K562 (cell line): ENCODE measurements at regions not wholly inside any gene's neighbourhood (a gene's known extent, or its start where the extent isn't known, plus 50 kb on each side); places are given as distances from the start of the nearest gene placed in this dataset.

ENCODE experiments used
- ATAC-seq: fragments of 200-7000 bp; cut with Tn5 transposase; 3 replicates; pipeline ENCODE4 v1.9.1; 2020; ENCODE audit warnings: moderate library complexity
- BruUV-seq: library from RNA; stranded (reverse); fragments of 400-500 nt; replicated peaks from 2 replicates; lab custom pipeline; 2021; lab: Mats Ljungman, UMichigan
- CTCF ChIA-PET: fragments of 300-600 bp; formaldehyde crosslinking; extraction: SDS; loops from one replicate; lab custom pipeline; 2021; ENCODE audit warnings: low intra/inter-chr PET ratio; lab: Yijun Ruan, JAX
- POLR2A ChIA-PET: fragments of 300-600, 350-650 bp; sonication (Branson Sonifier 250); formaldehyde crosslinking; extraction: SDS; loops from one replicate; lab custom pipeline; 2021; ENCODE audit warnings: antibody characterized with exemption, inconsistent platforms; lab: Yijun Ruan, JAX
- DNase-seq, 4 experiments: peaks; one replicate each; pipeline versions ENCODE4 v3.0.0 to v3.0.0-alpha.2; 2011 to 2018; ENCODE audit warnings: low spot score in 3 of 4, mixed read lengths in 3 of 4; ENCODE audit errors: extremely low read depth in 1 of 4
- FAIRE-seq: peaks from 2 replicates; lab custom pipeline; 2011; peaks lifted over from hg19 to GRCh38; lab: Jason Lieb, UNC
- H2AFZ ChIP-seq: 2 replicates; pipeline ENCODE4 v1.6.0; 2011; ENCODE audit warnings: low read depth, low read length, control low read depth, inconsistent platforms
- H3K27ac ChIP-seq: fragments of 200-600 bp; 3 replicates; pipeline ENCODE4 v1.8.0; 2011; ENCODE audit warnings: low read depth, mild to moderate bottlenecking, control low read depth, inconsistent platforms, low read length, moderate library complexity, mixed read lengths; ENCODE audit errors: extremely low read depth
- H3K27me3 ChIP-seq, 2 experiments: fragments of 300-600 bp in 1 of 2; 2 replicates in 1 of 2; 3 replicates in 1 of 2; pipeline versions ENCODE4 v1.6.0 to v1.8.0; 2011; ENCODE audit warnings: inconsistent platforms in 2 of 2, low read length in 2 of 2, mild to moderate bottlenecking in 1 of 2, mixed read lengths in 1 of 2, moderate library complexity in 1 of 2; ENCODE audit not compliant: control insufficient read depth in 2 of 2, insufficient read depth in 2 of 2
- H3K36me3 ChIP-seq: fragments of 300-600 bp; 3 replicates; pipeline ENCODE4 v1.8.0; 2011; ENCODE audit warnings: mild to moderate bottlenecking, low read length, inconsistent platforms; ENCODE audit not compliant: control insufficient read depth, insufficient read depth
- H3K4me1 ChIP-seq, 2 experiments: fragments of 200-600 bp in 1 of 2; replicated peaks in 1 of 2; 2 replicates in 1 of 2; 3 replicates in 1 of 2; pipeline versions ENCODE4 v1.5.1 to v1.8.0; 2011; ENCODE audit warnings: inconsistent platforms in 2 of 2, low read length in 2 of 2, mild to moderate bottlenecking in 1 of 2, mixed read lengths in 1 of 2, moderate library complexity in 1 of 2; ENCODE audit not compliant: control insufficient read depth in 2 of 2, insufficient read depth in 2 of 2
- H3K4me2 ChIP-seq: 2 replicates; pipeline ENCODE4 v1.6.1; 2011; ENCODE audit warnings: low read length, control low read depth, inconsistent platforms, mixed read lengths; ENCODE audit not compliant: insufficient read depth
- H3K4me3 ChIP-seq: fragments of 200-600 bp; sonication (generic), shearing (Covaris generic); 2 replicates; pipeline ENCODE4 v1.5.1; 2016; ENCODE audit warnings: control low read depth, inconsistent platforms
- H3K79me2 ChIP-seq: fragments of 200-600 bp; 3 replicates; pipeline ENCODE4 v1.8.0; 2011; ENCODE audit warnings: low read length, inconsistent platforms; ENCODE audit not compliant: control insufficient read depth, insufficient read depth
- H3K9ac ChIP-seq, 2 experiments: 2 replicates each; pipeline versions ENCODE4 v1.6.0 to v1.6.1; 2011; ENCODE audit warnings: low read depth in 2 of 2, low read length in 2 of 2, control low read depth in 1 of 2, inconsistent platforms in 1 of 2, mild to moderate bottlenecking in 1 of 2, mixed read lengths in 1 of 2; ENCODE audit not compliant: insufficient read depth in 1 of 2
- H3K9me1 ChIP-seq: one replicate; pipeline ENCODE4 v1.6.0; 2011; ENCODE audit warnings: inconsistent platforms, mild to moderate bottlenecking, low read length, moderate library complexity; ENCODE audit not compliant: control insufficient read depth, insufficient read depth
- H3K9me3 ChIP-seq: replicated peaks from 2 replicates; pipeline ENCODE4 v1.5.1; 2011; ENCODE audit warnings: low read depth, low read length, inconsistent platforms; ENCODE audit not compliant: control insufficient read depth, insufficient read depth
- H4K20me1 ChIP-seq: replicated peaks from 2 replicates; pipeline ENCODE4 v1.6.1; 2011; ENCODE audit warnings: low read length, inconsistent platforms, mixed read lengths; ENCODE audit not compliant: control insufficient read depth, insufficient read depth
- ADNP ChIP-seq: fragments of 200-800 bp; sonication (Bioruptor generic); IDR thresholded peaks from 2 replicates; pipeline ENCODE4 v1.6.1; 2016; ENCODE audit warnings: missing genetic modification characterization, missing compliant biosample characterization
- BCOR ChIP-seq: fragments of 450-650 bp; IDR thresholded peaks from 2 replicates; pipeline ENCODE4 v1.6.1; 2016
- CBFA2T2 ChIP-seq: fragments of 450-650 bp; conservative IDR thresholded peaks from 2 replicates; pipeline ENCODE4 v1.6.1; 2017; ENCODE audit warnings: mild to moderate bottlenecking
- DACH1 ChIP-seq: fragments of 450-650 bp; IDR thresholded peaks from 2 replicates; pipeline ENCODE4 v1.6.1; 2018; ENCODE audit not compliant: partially characterized antibody
- HNRNPH1 ChIP-seq: fragments of 200-400 bp; formaldehyde crosslinking; optimal IDR thresholded peaks from 2 replicates; pipeline ENCODE3; 2017; ENCODE audit warnings: low read depth, mild to moderate bottlenecking, low read length, moderate library complexity
- HNRNPUL1 ChIP-seq: fragments of 200-400 bp; formaldehyde crosslinking; IDR thresholded peaks from 2 replicates; pipeline ENCODE4 v1.6.1; 2017; ENCODE audit warnings: low read length
- MTF1 ChIP-seq: fragments of 250-450 bp; sonication (Bioruptor Pico); IDR thresholded peaks from 2 replicates; pipeline ENCODE4 v1.9.0; 2021; ENCODE audit warnings: moderate library complexity, mild to moderate bottlenecking, inconsistent platforms, borderline replicate concordance
- POLR2B ChIP-seq: fragments of 450-650 bp; IDR thresholded peaks from 2 replicates; pipeline ENCODE4 v1.6.1; 2018; ENCODE audit warnings: low read depth; ENCODE audit not compliant: partially characterized antibody
- RBM25 ChIP-seq: fragments of 200-400 bp; formaldehyde crosslinking; IDR thresholded peaks from 2 replicates; pipeline ENCODE4 v1.6.1; 2018; ENCODE audit warnings: low read length, low read depth, moderate library complexity; ENCODE audit not compliant: severe bottlenecking
- RHOXF2B ChIP-seq: fragments of 250-450 bp; sonication (Bioruptor Pico); conservative IDR thresholded peaks from 2 replicates; pipeline ENCODE4 v1.5.1; 2021
- SREBF2 ChIP-seq: sonication (generic); formaldehyde crosslinking; IDR thresholded peaks from 2 replicates; pipeline ENCODE4 v1.4.0; 2020; ENCODE audit warnings: mild to moderate bottlenecking, missing genetic modification reagents
- ZNF324 ChIP-seq: fragments of 250-450 bp; sonication (Bioruptor Pico); IDR thresholded peaks from 2 replicates; pipeline ENCODE4 v1.4.0; 2020; ENCODE audit warnings: mild to moderate bottlenecking
- WGBS: fragments of 100-300 bp; shearing (Covaris generic); methylation state at CpG from one replicate; pipeline ENCODE4 v1.1.6; 2016; ENCODE audit warnings: low coverage, mixed read lengths; ENCODE audit not compliant: insufficient coverage; ENCODE audit errors: missing lambda C conversion rate; 5-methylcytosine and 5-hydroxymethylcytosine counted together
- in situ Hi-C: fragments of 300-500 bp; cut with MboI; formaldehyde crosslinking; loops from 4 replicates; pipeline ENCODE4 v1.15.0; 2018; ENCODE audit warnings: inconsistent platforms, mixed read lengths
- intact Hi-C: fragments of 100-400 bp; cut with micrococcal nuclease; formaldehyde crosslinking; loops from 2 replicates; pipeline ENCODE4 v1.14.2; 2022
- TF ChIP-seq, protein P1 (sequence below): fragments of 250-450 bp; sonication (Bioruptor Pico); IDR thresholded peaks from 2 replicates; pipeline ENCODE4 v1.4.0; 2020
- TF ChIP-seq, protein P2 (sequence below): IDR thresholded peaks from 2 replicates; pipeline ENCODE4 v1.6.1; 2011; ENCODE audit warnings: borderline replicate concordance, low read depth, mild to moderate bottlenecking, moderate library complexity, low read length; ENCODE audit not compliant: insufficient read depth, poor library complexity, severe bottlenecking

DNA sequence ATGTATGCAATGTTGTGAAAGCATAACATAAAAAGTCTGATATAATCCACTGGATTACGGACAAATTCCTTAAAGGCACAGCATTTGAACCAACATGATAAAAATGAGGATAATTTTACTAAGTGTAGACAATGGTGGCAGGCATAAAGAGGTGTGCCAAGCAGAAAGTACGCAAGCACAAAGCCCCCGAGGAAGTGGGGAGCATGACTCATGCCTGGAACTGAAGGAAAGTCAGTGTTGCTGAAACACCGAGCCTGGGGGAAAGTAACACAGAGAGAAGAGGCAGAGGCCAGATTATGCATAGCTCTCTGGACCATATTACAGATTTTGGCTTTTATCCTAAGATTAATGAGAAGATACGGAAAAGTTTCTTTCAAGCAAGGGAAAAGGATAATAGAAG lies 490.0 kb upstream of the PHF14 start:
- no peak overlapping the region for H2AFZ ChIP-seq
- ATAC-seq (no peak), FAIRE-seq (no peak), DNase-seq (no peak)
- H3K27ac ChIP-seq, result no peak overlapping the region
- no peak for TF ChIP-seq HNRNPH1
- no peak for TF ChIP-seq MTF1 (CRISPR knock-in tag)
- TF ChIP-seq HNRNPUL1, result no peak
- TF ChIP-seq ZNF324 (CRISPR knock-in tag), result no peak
- no peak for TF ChIP-seq SREBF2
- TF ChIP-seq, protein P1, sequence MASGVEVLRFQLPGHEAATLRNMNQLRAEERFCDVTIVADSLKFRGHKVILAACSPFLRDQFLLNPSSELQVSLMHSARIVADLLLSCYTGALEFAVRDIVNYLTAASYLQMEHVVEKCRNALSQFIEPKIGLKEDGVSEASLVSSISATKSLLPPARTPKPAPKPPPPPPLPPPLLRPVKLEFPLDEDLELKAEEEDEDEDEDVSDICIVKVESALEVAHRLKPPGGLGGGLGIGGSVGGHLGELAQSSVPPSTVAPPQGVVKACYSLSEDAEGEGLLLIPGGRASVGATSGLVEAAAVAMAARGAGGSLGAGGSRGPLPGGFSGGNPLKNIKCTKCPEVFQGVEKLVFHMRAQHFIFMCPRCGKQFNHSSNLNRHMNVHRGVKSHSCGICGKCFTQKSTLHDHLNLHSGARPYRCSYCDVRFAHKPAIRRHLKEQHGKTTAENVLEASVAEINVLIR (CRISPR knock-in tag), result no peak
- no peaks in the 10 kb centered on the region for H3K9me1 ChIP-seq
- in situ Hi-C loops (no loop called here), intact Hi-C loops (no loop called here)
- H3K9ac ChIP-seq, result no peak overlapping the region
- CTCF ChIA-PET, result no interaction called here
- WGBS, result 57% methylated on average over 5 of the region's 5 CpGs
- peaks cover 9% of the 10 kb centered on the region; the same call in 2 of the 3 replicates for H3K36me3 ChIP-seq
- POLR2A ChIA-PET, result no interaction called here
- no TSS peak for BruUV-seq
- no peaks in the 10 kb centered on the region for H3K27me3 ChIP-seq
- no peaks in the 10 kb centered on the region for H3K79me2 ChIP-seq
- no peaks in the 10 kb centered on the region; a peak in 1 of 5 replicates for H3K4me1 ChIP-seq
- H3K9me3 ChIP-seq, result no peaks in the 10 kb centered on the region
- no peak overlapping the region for H3K4me2 ChIP-seq
- no peak overlapping the region for H3K4me3 ChIP-seq
- no peaks in the 10 kb centered on the region; the same call in 1 of the 2 replicates for H4K20me1 ChIP-seq

DNA sequence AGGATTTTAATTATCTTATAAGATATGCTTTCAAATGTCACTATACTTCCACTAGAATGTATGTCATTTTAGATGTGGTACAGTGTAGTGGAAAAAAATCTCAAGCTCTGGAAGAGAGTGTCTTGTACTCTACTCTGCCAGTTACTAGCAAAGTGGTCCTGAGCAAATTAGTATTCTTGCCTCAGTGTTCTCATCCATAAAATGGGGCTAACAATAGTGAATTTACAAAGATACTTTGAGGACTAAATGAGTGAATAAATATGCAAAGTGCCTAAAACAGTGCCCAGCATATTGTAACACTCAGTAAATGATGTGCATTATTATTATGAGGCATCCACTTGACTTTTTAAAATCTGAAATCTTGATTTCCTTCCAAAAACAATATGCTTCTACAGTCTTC lies 488.9 kb upstream of the PHF14 start:
- in situ Hi-C loops (no loop called here), intact Hi-C loops (no loop called here)
- H3K4me1 ChIP-seq, result no peaks in the 10 kb centered on the region; a peak in 1 of 5 replicates
- peak; percentile 60; the same call in 1 of the 2 replicates for TF ChIP-seq BCOR
- TF ChIP-seq POLR2B, result no peak
- no peak for TF ChIP-seq DACH1
- TF ChIP-seq CBFA2T2, result no peak
- TF ChIP-seq, protein P2, sequence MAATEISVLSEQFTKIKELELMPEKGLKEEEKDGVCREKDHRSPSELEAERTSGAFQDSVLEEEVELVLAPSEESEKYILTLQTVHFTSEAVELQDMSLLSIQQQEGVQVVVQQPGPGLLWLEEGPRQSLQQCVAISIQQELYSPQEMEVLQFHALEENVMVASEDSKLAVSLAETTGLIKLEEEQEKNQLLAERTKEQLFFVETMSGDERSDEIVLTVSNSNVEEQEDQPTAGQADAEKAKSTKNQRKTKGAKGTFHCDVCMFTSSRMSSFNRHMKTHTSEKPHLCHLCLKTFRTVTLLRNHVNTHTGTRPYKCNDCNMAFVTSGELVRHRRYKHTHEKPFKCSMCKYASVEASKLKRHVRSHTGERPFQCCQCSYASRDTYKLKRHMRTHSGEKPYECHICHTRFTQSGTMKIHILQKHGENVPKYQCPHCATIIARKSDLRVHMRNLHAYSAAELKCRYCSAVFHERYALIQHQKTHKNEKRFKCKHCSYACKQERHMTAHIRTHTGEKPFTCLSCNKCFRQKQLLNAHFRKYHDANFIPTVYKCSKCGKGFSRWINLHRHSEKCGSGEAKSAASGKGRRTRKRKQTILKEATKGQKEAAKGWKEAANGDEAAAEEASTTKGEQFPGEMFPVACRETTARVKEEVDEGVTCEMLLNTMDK, result no peak
- TF ChIP-seq RBM25, result peak; percentile 79
- peak; percentile 53; the same call in 1 of the 2 replicates for TF ChIP-seq ADNP
- no peak for TF ChIP-seq RHOXF2B (CRISPR knock-in tag)
- FAIRE-seq (no peak), ATAC-seq (no peak), DNase-seq (no peak)
- POLR2A ChIA-PET, result no interaction called here
- H3K4me2 ChIP-seq, result no peak overlapping the region
- no peaks in the 10 kb centered on the region for H3K9me1 ChIP-seq
- peaks cover 5% of the 10 kb centered on the region; the same call in 2 of the 3 replicates for H3K36me3 ChIP-seq
- H4K20me1 ChIP-seq, result no peaks in the 10 kb centered on the region; the same call in 1 of the 2 replicates
- no peak overlapping the region for H2AFZ ChIP-seq
- CTCF ChIA-PET, result no interaction called here
- BruUV-seq, result no TSS peak
- no peak overlapping the region for H3K27ac ChIP-seq
- no peaks in the 10 kb centered on the region for H3K27me3 ChIP-seq
- H3K9ac ChIP-seq, result no peak overlapping the region
- no peak overlapping the region for H3K4me3 ChIP-seq
- no peaks in the 10 kb centered on the region for H3K9me3 ChIP-seq
- H3K79me2 ChIP-seq, result no peaks in the 10 kb centered on the region
